Liver (tissue), 3 donors: ENCODE measurements at regions not wholly inside any gene's neighbourhood (a gene's known extent, or its start where the extent isn't known, plus 50 kb on each side); places are given as distances from the start of the nearest gene placed in this dataset.

ENCODE experiments used
- ATF3 ChIP-seq: IDR thresholded peaks from 2 replicates; pipeline ENCODE4 v1.6.1; 2016; ENCODE audit warnings: antibody characterized with exemption
- CTCF ChIP-seq: fragments of 150-350 bp; IDR thresholded peaks from 2 replicates; pipeline ENCODE4 v1.5.1; 2017; ENCODE audit warnings: improper control_type of control experiment, low read depth, low read length; ENCODE audit not compliant: missing input control
- HNF4A ChIP-seq, 2 donors: conservative IDR thresholded peaks; 2 replicates each; pipeline ENCODE4 v1.6.1; 2016; ENCODE audit warnings: antibody characterized with exemption in 2 of 2, mild to moderate bottlenecking in 2 of 2
- MAX ChIP-seq: IDR thresholded peaks from 2 replicates; pipeline ENCODE4 v1.6.1; 2016; ENCODE audit warnings: antibody characterized with exemption
- NR2F2 ChIP-seq: IDR thresholded peaks from 2 replicates; pipeline ENCODE4 v1.6.1; 2016; ENCODE audit warnings: antibody characterized with exemption
- REST ChIP-seq: IDR thresholded peaks from 2 replicates; pipeline ENCODE4 v1.6.1; 2016; ENCODE audit warnings: antibody characterized with exemption, mild to moderate bottlenecking
- ZBTB33 ChIP-seq: IDR thresholded peaks from 2 replicates; pipeline ENCODE4 v1.6.1; 2016; ENCODE audit warnings: antibody characterized with exemption
- donor health status: healthy.
- donor health status: healthy.

- TF ChIP-seq ATF3: no peak
- TF ChIP-seq CTCF: no peak
- no peak for TF ChIP-seq MAX
- TF ChIP-seq HNF4A (conservative IDR thresholded peaks at IDR 0.05): no peak
- no peak for TF ChIP-seq REST
- no peak for TF ChIP-seq ZBTB33
- TF ChIP-seq NR2F2: no peak
These were observed 196.9 kb upstream of the BTG1 start for GRCh38 chr12:92342574-92342973.
